ENCODE measurements at regions not wholly inside any gene's neighbourhood (a gene's known extent, or its start where the extent isn't known, plus 50 kb on each side); places are given as distances from the start of the nearest gene placed in this dataset.

DNA sequence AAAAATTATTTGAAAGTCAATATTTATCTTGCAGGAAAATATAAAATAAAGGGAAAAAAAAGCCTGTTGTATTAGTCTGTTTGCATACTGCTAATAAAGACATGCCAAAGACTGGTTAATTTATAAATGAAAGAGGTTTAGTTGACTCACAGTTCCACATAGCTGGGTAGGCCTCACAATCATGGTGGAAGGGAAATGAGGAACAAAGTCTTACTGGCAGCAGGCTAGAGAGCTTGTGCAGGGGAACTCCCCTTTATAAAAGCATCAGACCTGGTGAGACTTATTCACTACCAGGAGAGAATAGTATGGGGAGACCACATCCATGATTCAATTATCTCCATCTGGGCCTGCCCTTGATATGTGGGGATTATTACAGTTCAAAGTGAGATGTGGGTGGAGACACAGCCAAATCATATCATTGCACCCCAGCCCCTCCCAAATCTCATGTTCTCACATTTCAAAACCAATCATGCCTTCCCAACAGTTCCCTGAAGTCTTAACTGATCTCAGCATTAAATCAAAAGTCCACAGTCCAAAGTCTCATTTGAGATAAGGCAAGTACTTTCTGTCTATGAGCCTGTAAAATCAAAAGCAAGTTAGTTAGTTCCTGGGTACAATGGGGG, 1416.5 kb upstream of the SPRY2 start:
- Histone ChIP-seq H3K27me3 (ENCODE audit: control insufficient read depth, insufficient read depth, low read length) (no peaks in the 10 kb centered on the region), H3K4me1 (ENCODE audit: control insufficient read depth, insufficient read depth, low read length) (no peaks in the 10 kb centered on the region), H3K36me3 (ENCODE audit: control insufficient read depth, insufficient read depth, low read length) (no peaks in the 10 kb centered on the region), H3K27ac (ENCODE audit: low read length) (no peak overlapping the region), H3K9me3 (ENCODE audit: control insufficient read depth, insufficient read depth, low read length) (no peaks in the 10 kb centered on the region), H3K4me3 (ENCODE audit: low read length) (no peak overlapping the region)
- no peak for DNase-seq (ENCODE audit: low read depth, low spot score)

DNA sequence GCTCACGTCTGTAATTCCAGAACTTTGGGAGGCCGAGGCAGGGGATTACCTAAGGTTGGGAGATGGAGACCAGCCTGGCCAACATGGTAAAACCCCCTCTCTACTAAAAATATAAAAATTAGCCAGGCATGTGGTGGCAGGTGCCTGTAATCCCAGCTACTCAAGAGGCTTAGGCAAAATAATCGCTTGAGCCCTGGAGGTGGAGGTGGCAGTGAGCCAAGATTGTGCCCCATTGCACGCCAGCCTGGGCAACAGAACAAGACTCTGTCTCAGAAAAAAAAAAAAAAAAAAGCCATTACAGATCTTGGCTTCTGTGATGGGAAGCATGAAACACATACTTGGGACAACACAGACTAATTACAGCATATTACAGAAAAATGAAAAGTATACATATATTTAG, 1404.5 kb upstream of the SPRY2 start:
- Histone ChIP-seq H3K4me3 (ENCODE audit: low read length) (no peak overlapping the region), H3K4me1 (ENCODE audit: control insufficient read depth, insufficient read depth, low read length) (no peaks in the 10 kb centered on the region), H3K36me3 (ENCODE audit: control insufficient read depth, insufficient read depth, low read length) (no peaks in the 10 kb centered on the region), H3K27me3 (ENCODE audit: control insufficient read depth, insufficient read depth, low read length) (no peaks in the 10 kb centered on the region), H3K9me3 (ENCODE audit: control insufficient read depth, insufficient read depth, low read length) (no peaks in the 10 kb centered on the region), H3K27ac (ENCODE audit: low read length) (no peak overlapping the region)
- DNase-seq (ENCODE audit: low read depth, low spot score), result no peak
- no CpG with 5 or more reads among the region's 4 CpGs for WGBS (ENCODE audit: insufficient coverage, insufficient read length)

GRCh38 chr13:81738364-81738763, 1397.4 kb upstream of the SPRY2 start:
- DNase-seq (ENCODE audit: low read depth, low spot score), result no peak
- no CpG with 5 or more reads among the region's 1 CpG for WGBS (ENCODE audit: insufficient coverage, insufficient read length)
- H3K4me1 ChIP-seq (ENCODE audit: control insufficient read depth, insufficient read depth, low read length), result no peaks in the 10 kb centered on the region

GRCh38 chr13:81726037-81726726, 1385.3 kb upstream of the SPRY2 start:
- Histone ChIP-seq H3K9me3 (ENCODE audit: control insufficient read depth, insufficient read depth, low read length) (no peaks in the 10 kb centered on the region), H3K4me1 (ENCODE audit: control insufficient read depth, insufficient read depth, low read length) (no peaks in the 10 kb centered on the region), H3K36me3 (ENCODE audit: control insufficient read depth, insufficient read depth, low read length) (no peaks in the 10 kb centered on the region), H3K4me3 (ENCODE audit: low read length) (no peak overlapping the region), H3K27me3 (ENCODE audit: control insufficient read depth, insufficient read depth, low read length) (no peaks in the 10 kb centered on the region), H3K27ac (ENCODE audit: low read length) (no peak overlapping the region)
- no peak for DNase-seq (ENCODE audit: low read depth, low spot score)
- WGBS (ENCODE audit: insufficient coverage, insufficient read length), result no CpG with 5 or more reads among the region's 14 CpGs

More at GRCh38 chr13:81738364-81738763, 1397.4 kb upstream of the SPRY2 start:
- H3K27ac ChIP-seq (ENCODE audit: low read length), result no peak overlapping the region
- no peaks in the 10 kb centered on the region for H3K27me3 ChIP-seq (ENCODE audit: control insufficient read depth, insufficient read depth, low read length)
- H3K36me3 ChIP-seq (ENCODE audit: control insufficient read depth, insufficient read depth, low read length), result no peaks in the 10 kb centered on the region
- H3K9me3 ChIP-seq (ENCODE audit: control insufficient read depth, insufficient read depth, low read length), result no peaks in the 10 kb centered on the region
- H3K4me3 ChIP-seq (ENCODE audit: low read length), result no peak overlapping the region

DNA sequence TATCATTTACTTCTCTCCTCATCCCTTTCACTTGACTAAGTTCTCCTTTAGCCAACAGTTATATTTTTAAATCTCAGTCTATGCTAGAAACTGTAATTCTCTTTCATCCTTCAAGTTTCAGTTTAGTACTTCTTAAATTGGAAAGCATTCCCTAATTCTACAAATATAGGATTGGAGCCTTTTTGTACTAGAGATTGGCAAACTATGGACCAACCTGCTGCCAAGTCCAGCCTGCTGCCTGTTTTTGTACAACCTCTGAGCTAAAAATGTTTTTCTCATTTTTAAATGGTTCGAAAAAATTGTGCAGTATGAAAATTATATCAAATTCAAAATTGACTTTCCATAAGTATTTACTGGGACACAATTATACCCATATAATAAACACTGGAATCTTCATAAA, 1381.5 kb upstream of the SPRY2 start:
- Histone ChIP-seq H3K4me1 (ENCODE audit: control insufficient read depth, insufficient read depth, low read length) (no peaks in the 10 kb centered on the region), H3K4me3 (ENCODE audit: low read length) (no peak overlapping the region), H3K27me3 (ENCODE audit: control insufficient read depth, insufficient read depth, low read length) (no peaks in the 10 kb centered on the region), H3K36me3 (ENCODE audit: control insufficient read depth, insufficient read depth, low read length) (no peaks in the 10 kb centered on the region), H3K27ac (ENCODE audit: low read length) (no peak overlapping the region), H3K9me3 (ENCODE audit: control insufficient read depth, insufficient read depth, low read length) (no peaks in the 10 kb centered on the region)
- WGBS (ENCODE audit: insufficient coverage, insufficient read length), result no CpG with 5 or more reads among the region's 1 CpG
- DNase-seq (ENCODE audit: low read depth, low spot score), result no peak

DNA sequence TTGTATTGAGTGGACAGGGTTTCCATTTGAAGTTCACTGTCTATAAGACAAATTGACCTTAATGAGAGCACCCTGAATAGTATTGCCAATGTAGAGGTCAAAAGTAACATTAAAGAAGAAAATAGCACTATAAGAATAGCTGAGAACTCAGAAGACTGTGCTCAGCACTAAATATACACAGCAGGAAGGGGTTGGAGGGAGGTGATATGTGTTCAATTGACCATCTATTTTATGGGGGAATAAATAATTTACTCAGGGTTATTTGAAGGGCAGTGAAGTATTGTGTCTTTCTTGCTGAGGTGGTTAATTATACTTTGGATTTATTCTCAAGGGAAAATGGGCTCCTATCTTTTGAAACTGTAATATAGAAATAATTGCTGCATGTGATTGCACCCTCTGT, 1380.5 kb upstream of the SPRY2 start:
- Histone ChIP-seq H3K9me3 (ENCODE audit: control insufficient read depth, insufficient read depth, low read length) (no peaks in the 10 kb centered on the region), H3K27ac (ENCODE audit: low read length) (no peak overlapping the region), H3K4me1 (ENCODE audit: control insufficient read depth, insufficient read depth, low read length) (no peaks in the 10 kb centered on the region), H3K36me3 (ENCODE audit: control insufficient read depth, insufficient read depth, low read length) (no peaks in the 10 kb centered on the region), H3K4me3 (ENCODE audit: low read length) (no peak overlapping the region), H3K27me3 (ENCODE audit: control insufficient read depth, insufficient read depth, low read length) (no peaks in the 10 kb centered on the region)
- no peak for DNase-seq (ENCODE audit: low read depth, low spot score)

GRCh38 chr13:81714513-81714912, 1373.6 kb upstream of the SPRY2 start:
- Histone ChIP-seq H3K4me3 (ENCODE audit: low read length) (no peak overlapping the region), H3K4me1 (ENCODE audit: control insufficient read depth, insufficient read depth, low read length) (no peaks in the 10 kb centered on the region; the same call in none of the 2 replicates), H3K27me3 (ENCODE audit: control insufficient read depth, insufficient read depth, low read length) (no peaks in the 10 kb centered on the region), H3K9me3 (ENCODE audit: control insufficient read depth, insufficient read depth, low read length) (no peaks in the 10 kb centered on the region), H3K27ac (ENCODE audit: low read length) (no peak overlapping the region), H3K36me3 (ENCODE audit: control insufficient read depth, insufficient read depth, low read length) (no peaks in the 10 kb centered on the region)
- WGBS (ENCODE audit: insufficient coverage, insufficient read length), result no CpG with 5 or more reads among the region's 3 CpGs
- DNase-seq (ENCODE audit: low read depth, low spot score), result no peak

- H3K36me3 ChIP-seq (ENCODE audit: control insufficient read depth, insufficient read depth, low read length), result no peaks in the 10 kb centered on the region
- DNase-seq (ENCODE audit: low read depth, low spot score), result no peak
- no peaks in the 10 kb centered on the region for H3K9me3 ChIP-seq (ENCODE audit: control insufficient read depth, insufficient read depth, low read length)
- no peaks in the 10 kb centered on the region for H3K27me3 ChIP-seq (ENCODE audit: control insufficient read depth, insufficient read depth, low read length)
- no peak overlapping the region for H3K4me3 ChIP-seq (ENCODE audit: low read length)
- H3K27ac ChIP-seq (ENCODE audit: low read length), result no peak overlapping the region
- H3K4me1 ChIP-seq (ENCODE audit: control insufficient read depth, insufficient read depth, low read length), result no peaks in the 10 kb centered on the region; the same call in none of the 2 replicates
- WGBS (ENCODE audit: insufficient coverage, insufficient read length), result no CpG with 5 or more reads among the region's 2 CpGs
Observed at GRCh38 chr13:81713201-81713600, 1372.3 kb upstream of the SPRY2 start.

GRCh38 chr13:81697826-81698225, 1356.9 kb upstream of the SPRY2 start:
- no peaks in the 10 kb centered on the region for H3K27me3 ChIP-seq (ENCODE audit: control insufficient read depth, insufficient read depth, low read length)
- DNase-seq (ENCODE audit: low read depth, low spot score), result no peak
- WGBS (ENCODE audit: insufficient coverage, insufficient read length), result no CpG with 5 or more reads among the region's 4 CpGs
- H3K36me3 ChIP-seq (ENCODE audit: control insufficient read depth, insufficient read depth, low read length), result no peaks in the 10 kb centered on the region
- no peaks in the 10 kb centered on the region for H3K9me3 ChIP-seq (ENCODE audit: control insufficient read depth, insufficient read depth, low read length)
- H3K4me1 ChIP-seq (ENCODE audit: control insufficient read depth, insufficient read depth, low read length), result no peaks in the 10 kb centered on the region
- no peak overlapping the region for H3K4me3 ChIP-seq (ENCODE audit: low read length)
- H3K27ac ChIP-seq (ENCODE audit: low read length), result no peak overlapping the region

GRCh38 chr13:81686877-81687276, 1346.0 kb upstream of the SPRY2 start:
- H3K27ac ChIP-seq (ENCODE audit: low read length), result no peak overlapping the region
- H3K4me3 ChIP-seq (ENCODE audit: low read length), result no peak overlapping the region
- WGBS (ENCODE audit: insufficient coverage, insufficient read length), result no CpG with 5 or more reads among the region's 2 CpGs
- no peaks in the 10 kb centered on the region for H3K4me1 ChIP-seq (ENCODE audit: control insufficient read depth, insufficient read depth, low read length)
- DNase-seq (ENCODE audit: low read depth, low spot score), result no peak
- no peaks in the 10 kb centered on the region for H3K36me3 ChIP-seq (ENCODE audit: control insufficient read depth, insufficient read depth, low read length)
- H3K9me3 ChIP-seq (ENCODE audit: control insufficient read depth, insufficient read depth, low read length), result no peaks in the 10 kb centered on the region
- no peaks in the 10 kb centered on the region for H3K27me3 ChIP-seq (ENCODE audit: control insufficient read depth, insufficient read depth, low read length)

DNA sequence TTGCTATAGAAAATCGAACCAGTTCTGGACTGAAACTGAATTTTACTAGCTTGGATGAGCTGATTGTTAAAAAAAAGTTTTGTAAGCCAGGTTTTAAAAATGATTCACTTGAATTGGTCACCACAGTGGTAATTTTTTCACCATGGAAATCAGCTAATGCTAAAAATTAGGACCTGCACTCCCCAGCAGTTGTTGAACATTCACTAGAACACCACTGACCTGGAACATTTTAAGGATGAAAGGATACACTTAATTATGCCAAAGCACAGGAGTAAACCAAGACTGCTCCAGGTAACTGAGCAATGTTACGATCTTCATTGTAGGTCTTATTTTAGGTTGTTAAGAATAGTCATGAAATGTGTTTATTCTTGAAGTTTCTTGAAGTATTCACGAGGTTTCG, 1342.6 kb upstream of the SPRY2 start:
- no CpG with 5 or more reads among the region's 4 CpGs for WGBS (ENCODE audit: insufficient coverage, insufficient read length)
- H3K4me1 ChIP-seq (ENCODE audit: control insufficient read depth, insufficient read depth, low read length), result no peaks in the 10 kb centered on the region
- DNase-seq (ENCODE audit: low read depth, low spot score), result no peak
- no peaks in the 10 kb centered on the region for H3K36me3 ChIP-seq (ENCODE audit: control insufficient read depth, insufficient read depth, low read length)
- H3K27ac ChIP-seq (ENCODE audit: low read length), result no peak overlapping the region
- no peaks in the 10 kb centered on the region for H3K9me3 ChIP-seq (ENCODE audit: control insufficient read depth, insufficient read depth, low read length)
- H3K4me3 ChIP-seq (ENCODE audit: low read length), result no peak overlapping the region
- no peaks in the 10 kb centered on the region for H3K27me3 ChIP-seq (ENCODE audit: control insufficient read depth, insufficient read depth, low read length)
